ENCODE measurements at regions not wholly inside any gene's neighbourhood (a gene's known extent, or its start where the extent isn't known, plus 50 kb on each side); places are given as distances from the start of the nearest gene placed in this dataset.

- Histone ChIP-seq H3K79me2 (ENCODE audit: control insufficient read depth, insufficient read depth, low read length, unreplicated experiment) (no peaks in the 10 kb centered on the region), H3K27me3 (ENCODE audit: insufficient read depth, low read length) (no peaks in the 10 kb centered on the region), H3K27ac (ENCODE audit: low read depth, low read length) (no peak overlapping the region), H3K4me3 (ENCODE audit: low read depth, low read length) (no peak overlapping the region), H2AFZ (ENCODE audit: low read length, unreplicated experiment) (no peak overlapping the region), H3K36me3 (ENCODE audit: insufficient read depth, low read length) (no peaks in the 10 kb centered on the region), H3K4me1 (ENCODE audit: control insufficient read depth, insufficient read depth, low read length, unreplicated experiment) (no peaks in the 10 kb centered on the region)
Observed at GRCh38 chr13:109963384-109963783, 177.0 kb upstream of the IRS2 start.

GRCh38 chr13:109959903-109960302 lies 173.5 kb upstream of the IRS2 start:
- Histone ChIP-seq H3K4me1 (ENCODE audit: control insufficient read depth, insufficient read depth, low read length, unreplicated experiment) (peaks cover 4% of the 10 kb centered on the region), H3K4me3 (ENCODE audit: low read depth, low read length) (no peak overlapping the region), H3K27ac (ENCODE audit: low read depth, low read length) (no peak overlapping the region), H3K27me3 (ENCODE audit: insufficient read depth, low read length) (no peaks in the 10 kb centered on the region), H3K79me2 (ENCODE audit: control insufficient read depth, insufficient read depth, low read length, unreplicated experiment) (no peaks in the 10 kb centered on the region), H2AFZ (ENCODE audit: low read length, unreplicated experiment) (no peak overlapping the region), H3K36me3 (ENCODE audit: insufficient read depth, low read length) (no peaks in the 10 kb centered on the region)

GRCh38 chr13:109957875-109958274 lies 171.5 kb upstream of the IRS2 start:
- H3K36me3 ChIP-seq (ENCODE audit: insufficient read depth, low read length), result no peaks in the 10 kb centered on the region
- no peaks in the 10 kb centered on the region for H3K27me3 ChIP-seq (ENCODE audit: insufficient read depth, low read length)
- no peaks in the 10 kb centered on the region for H3K79me2 ChIP-seq (ENCODE audit: control insufficient read depth, insufficient read depth, low read length, unreplicated experiment)
- peaks cover 4% of the 10 kb centered on the region for H3K4me1 ChIP-seq (ENCODE audit: control insufficient read depth, insufficient read depth, low read length, unreplicated experiment)
- no peak overlapping the region for H3K4me3 ChIP-seq (ENCODE audit: low read depth, low read length)
- no peak overlapping the region for H3K27ac ChIP-seq (ENCODE audit: low read depth, low read length)
- H2AFZ ChIP-seq (ENCODE audit: low read length, unreplicated experiment), result no peak overlapping the region

GRCh38 chr13:109955598-109955997 lies 169.2 kb upstream of the IRS2 start:
- no peak overlapping the region for H3K27ac ChIP-seq (ENCODE audit: low read depth, low read length)
- H3K27me3 ChIP-seq (ENCODE audit: insufficient read depth, low read length), result no peaks in the 10 kb centered on the region
- H3K4me1 ChIP-seq (ENCODE audit: control insufficient read depth, insufficient read depth, low read length, unreplicated experiment), result peaks cover 4% of the 10 kb centered on the region
- no peaks in the 10 kb centered on the region for H3K79me2 ChIP-seq (ENCODE audit: control insufficient read depth, insufficient read depth, low read length, unreplicated experiment)
- no peak overlapping the region for H3K4me3 ChIP-seq (ENCODE audit: low read depth, low read length)
- no peaks in the 10 kb centered on the region for H3K36me3 ChIP-seq (ENCODE audit: insufficient read depth, low read length)
- no peak overlapping the region for H2AFZ ChIP-seq (ENCODE audit: low read length, unreplicated experiment)

GRCh38 chr13:109954441-109954840 lies 168.1 kb upstream of the IRS2 start:
- Histone ChIP-seq H3K79me2 (ENCODE audit: control insufficient read depth, insufficient read depth, low read length, unreplicated experiment) (no peaks in the 10 kb centered on the region), H3K27me3 (ENCODE audit: insufficient read depth, low read length) (no peaks in the 10 kb centered on the region), H3K4me3 (ENCODE audit: low read depth, low read length) (no peak overlapping the region), H3K36me3 (ENCODE audit: insufficient read depth, low read length) (no peaks in the 10 kb centered on the region), H3K4me1 (ENCODE audit: control insufficient read depth, insufficient read depth, low read length, unreplicated experiment) (peaks cover 4% of the 10 kb centered on the region), H3K27ac (ENCODE audit: low read depth, low read length) (no peak overlapping the region), H2AFZ (ENCODE audit: low read length, unreplicated experiment) (no peak overlapping the region)

GRCh38 chr13:109951491-109951890 lies 165.1 kb upstream of the IRS2 start:
- Histone ChIP-seq H2AFZ (ENCODE audit: low read length, unreplicated experiment) (no peak overlapping the region), H3K79me2 (ENCODE audit: control insufficient read depth, insufficient read depth, low read length, unreplicated experiment) (no peaks in the 10 kb centered on the region), H3K27me3 (ENCODE audit: insufficient read depth, low read length) (no peaks in the 10 kb centered on the region), H3K4me1 (ENCODE audit: control insufficient read depth, insufficient read depth, low read length, unreplicated experiment) (peaks cover 4% of the 10 kb centered on the region), H3K27ac (ENCODE audit: low read depth, low read length) (no peak overlapping the region), H3K4me3 (ENCODE audit: low read depth, low read length) (no peak overlapping the region), H3K36me3 (ENCODE audit: insufficient read depth, low read length) (no peaks in the 10 kb centered on the region)

GRCh38 chr13:109949397-109949796 lies 163.0 kb upstream of the IRS2 start:
- H3K79me2 ChIP-seq (ENCODE audit: control insufficient read depth, insufficient read depth, low read length, unreplicated experiment), result no peaks in the 10 kb centered on the region
- no peak overlapping the region for H3K27ac ChIP-seq (ENCODE audit: low read depth, low read length)
- H3K4me1 ChIP-seq (ENCODE audit: control insufficient read depth, insufficient read depth, low read length, unreplicated experiment), result no peaks in the 10 kb centered on the region
- no peak overlapping the region for H3K4me3 ChIP-seq (ENCODE audit: low read depth, low read length)
- H3K27me3 ChIP-seq (ENCODE audit: insufficient read depth, low read length), result no peaks in the 10 kb centered on the region
- H3K36me3 ChIP-seq (ENCODE audit: insufficient read depth, low read length), result no peaks in the 10 kb centered on the region
- H2AFZ ChIP-seq (ENCODE audit: low read length, unreplicated experiment), result no peak overlapping the region

GRCh38 chr13:109947006-109947405 lies 160.6 kb upstream of the IRS2 start:
- no peak overlapping the region for H2AFZ ChIP-seq (ENCODE audit: low read length, unreplicated experiment)
- H3K27me3 ChIP-seq (ENCODE audit: insufficient read depth, low read length), result no peaks in the 10 kb centered on the region
- H3K4me3 ChIP-seq (ENCODE audit: low read depth, low read length), result no peak overlapping the region
- no peaks in the 10 kb centered on the region for H3K79me2 ChIP-seq (ENCODE audit: control insufficient read depth, insufficient read depth, low read length, unreplicated experiment)
- H3K4me1 ChIP-seq (ENCODE audit: control insufficient read depth, insufficient read depth, low read length, unreplicated experiment), result no peaks in the 10 kb centered on the region
- H3K27ac ChIP-seq (ENCODE audit: low read depth, low read length), result no peak overlapping the region
- no peaks in the 10 kb centered on the region for H3K36me3 ChIP-seq (ENCODE audit: insufficient read depth, low read length)

GRCh38 chr13:109945206-109945960 lies 159.0 kb upstream of the IRS2 start:
- no peak overlapping the region for H3K27ac ChIP-seq (ENCODE audit: low read depth, low read length)
- H3K36me3 ChIP-seq (ENCODE audit: insufficient read depth, low read length), result no peaks in the 10 kb centered on the region
- H3K79me2 ChIP-seq (ENCODE audit: control insufficient read depth, insufficient read depth, low read length, unreplicated experiment), result no peaks in the 10 kb centered on the region
- H3K4me3 ChIP-seq (ENCODE audit: low read depth, low read length), result no peak overlapping the region
- no peaks in the 10 kb centered on the region for H3K27me3 ChIP-seq (ENCODE audit: insufficient read depth, low read length)
- H2AFZ ChIP-seq (ENCODE audit: low read length, unreplicated experiment), result no peak overlapping the region
- H3K4me1 ChIP-seq (ENCODE audit: control insufficient read depth, insufficient read depth, low read length, unreplicated experiment), result no peaks in the 10 kb centered on the region

- H3K79me2 ChIP-seq (ENCODE audit: control insufficient read depth, insufficient read depth, low read length, unreplicated experiment), result no peaks in the 10 kb centered on the region
- no peak overlapping the region for H2AFZ ChIP-seq (ENCODE audit: low read length, unreplicated experiment)
- H3K4me1 ChIP-seq (ENCODE audit: control insufficient read depth, insufficient read depth, low read length, unreplicated experiment), result peaks cover 10% of the 10 kb centered on the region
- H3K27me3 ChIP-seq (ENCODE audit: insufficient read depth, low read length), result no peaks in the 10 kb centered on the region
- no peak overlapping the region for H3K4me3 ChIP-seq (ENCODE audit: low read depth, low read length)
- no peaks in the 10 kb centered on the region for H3K36me3 ChIP-seq (ENCODE audit: insufficient read depth, low read length)
- H3K27ac ChIP-seq (ENCODE audit: low read depth, low read length), result no peak overlapping the region
Observed at GRCh38 chr13:109941951-109942350, 155.6 kb upstream of the IRS2 start.

GRCh38 chr13:109941221-109941620 lies 154.8 kb upstream of the IRS2 start:
- H3K27ac ChIP-seq (ENCODE audit: low read depth, low read length), result no peak overlapping the region
- no peaks in the 10 kb centered on the region for H3K27me3 ChIP-seq (ENCODE audit: insufficient read depth, low read length)
- no peaks in the 10 kb centered on the region for H3K79me2 ChIP-seq (ENCODE audit: control insufficient read depth, insufficient read depth, low read length, unreplicated experiment)
- no peak overlapping the region for H3K4me3 ChIP-seq (ENCODE audit: low read depth, low read length)
- no peak overlapping the region for H2AFZ ChIP-seq (ENCODE audit: low read length, unreplicated experiment)
- no peaks in the 10 kb centered on the region for H3K36me3 ChIP-seq (ENCODE audit: insufficient read depth, low read length)
- peaks cover 10% of the 10 kb centered on the region for H3K4me1 ChIP-seq (ENCODE audit: control insufficient read depth, insufficient read depth, low read length, unreplicated experiment)
